GM12878 (cell line): ENCODE measurements at regions not wholly inside any gene's neighbourhood (a gene's known extent, or its start where the extent isn't known, plus 50 kb on each side); places are given as distances from the start of the nearest gene placed in this dataset.

Experiments used
- HDAC2 ChIP-seq: fragments of 200-600 bp; sonication (generic); IDR thresholded peaks from 2 replicates; pipeline ENCODE4 v1.6.1; 2017
- NBN ChIP-seq: fragments of 450-650 bp; IDR thresholded peaks from 2 replicates; pipeline ENCODE4 v1.6.1; 2016
- RBBP5 ChIP-seq: fragments of 200-600 bp; sonication (generic); conservative IDR thresholded peaks from 2 replicates; pipeline ENCODE4 v1.6.1; 2016
- SIN3A ChIP-seq: IDR thresholded peaks from 2 replicates; pipeline ENCODE4 v1.6.1; 2012; ENCODE audit warnings: low read depth, low read length, improper control_type of control experiment
- TF ChIP-seq, protein P1 (sequence below), 3 experiments: IDR thresholded peaks in 2 of 3; conservative IDR thresholded peaks in 1 of 3; 2 replicates each; pipeline ENCODE4 v1.5.1; 2011; ENCODE audit warnings: low read depth in 3 of 3, low read length in 3 of 3, mild to moderate bottlenecking in 3 of 3, control low read depth in 2 of 3, moderate library complexity in 2 of 3, inconsistent platforms in 1 of 3, mixed read lengths in 1 of 3; ENCODE audit not compliant: control insufficient read depth in 2 of 3, insufficient read depth in 1 of 3; ENCODE audit errors: extremely low read depth in 1 of 3
- TF ChIP-seq, protein P2 (sequence below): fragments of 450-650 bp; formaldehyde crosslinking; IDR thresholded peaks from 2 replicates; pipeline ENCODE4 v1.4.0; 2022; ENCODE audit warnings: mild to moderate bottlenecking, moderate library complexity
- TF ChIP-seq, protein P3 (sequence below): IDR thresholded peaks from 2 replicates; pipeline ENCODE4 v1.6.1; 2011; ENCODE audit warnings: borderline replicate concordance, low read depth, mild to moderate bottlenecking, moderate library complexity, mixed read lengths, low read length; ENCODE audit not compliant: insufficient read depth; ENCODE audit errors: extremely low read length

DNA sequence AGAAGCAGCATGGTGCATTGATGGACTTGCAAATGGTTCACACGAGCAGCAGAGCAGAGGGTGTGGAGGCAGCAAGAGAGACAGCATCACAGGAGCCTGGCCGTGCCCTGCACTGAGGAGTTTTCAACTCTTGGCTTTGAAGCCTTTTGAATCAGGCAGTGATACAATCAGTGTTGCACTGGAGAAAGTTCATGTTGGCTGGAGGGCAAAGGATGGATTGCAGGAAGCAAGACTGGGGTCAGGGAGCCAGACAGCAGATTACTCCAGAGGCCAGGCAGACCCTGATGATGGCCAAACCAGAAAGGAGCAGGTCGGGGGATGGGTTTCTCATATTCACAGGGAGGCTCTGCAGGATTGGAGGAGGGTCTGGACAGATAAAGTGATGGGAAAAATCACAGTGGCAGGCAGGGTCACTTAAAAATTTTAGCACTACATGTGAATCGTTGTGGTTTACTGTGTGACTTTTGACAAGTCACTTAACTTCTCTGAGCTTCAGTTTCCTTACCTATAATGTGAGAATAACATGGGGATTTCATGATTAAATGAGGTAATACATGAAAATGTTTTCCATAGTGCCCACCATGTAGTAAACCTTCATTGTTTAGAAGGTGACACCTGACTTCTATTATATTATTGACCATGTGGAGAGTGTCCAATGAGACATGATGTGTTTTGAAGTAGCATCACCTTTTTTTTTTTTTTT is 125.3 kb downstream of the SALL1 start (continued):
- TF ChIP-seq NBN = no peak
- TF ChIP-seq, protein P1, sequence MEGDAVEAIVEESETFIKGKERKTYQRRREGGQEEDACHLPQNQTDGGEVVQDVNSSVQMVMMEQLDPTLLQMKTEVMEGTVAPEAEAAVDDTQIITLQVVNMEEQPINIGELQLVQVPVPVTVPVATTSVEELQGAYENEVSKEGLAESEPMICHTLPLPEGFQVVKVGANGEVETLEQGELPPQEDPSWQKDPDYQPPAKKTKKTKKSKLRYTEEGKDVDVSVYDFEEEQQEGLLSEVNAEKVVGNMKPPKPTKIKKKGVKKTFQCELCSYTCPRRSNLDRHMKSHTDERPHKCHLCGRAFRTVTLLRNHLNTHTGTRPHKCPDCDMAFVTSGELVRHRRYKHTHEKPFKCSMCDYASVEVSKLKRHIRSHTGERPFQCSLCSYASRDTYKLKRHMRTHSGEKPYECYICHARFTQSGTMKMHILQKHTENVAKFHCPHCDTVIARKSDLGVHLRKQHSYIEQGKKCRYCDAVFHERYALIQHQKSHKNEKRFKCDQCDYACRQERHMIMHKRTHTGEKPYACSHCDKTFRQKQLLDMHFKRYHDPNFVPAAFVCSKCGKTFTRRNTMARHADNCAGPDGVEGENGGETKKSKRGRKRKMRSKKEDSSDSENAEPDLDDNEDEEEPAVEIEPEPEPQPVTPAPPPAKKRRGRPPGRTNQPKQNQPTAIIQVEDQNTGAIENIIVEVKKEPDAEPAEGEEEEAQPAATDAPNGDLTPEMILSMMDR (IDR thresholded peaks at IDR 0.05 in 2 of 3, conservative IDR thresholded peaks at IDR 0.05 in 1 of 3; ENCODE audit: control insufficient read depth in 2 of 3, extremely low read depth in 1 of 3, insufficient read depth in 1 of 3, low read depth in 3 of 3, low read length in 3 of 3) = no peak
- no peak for TF ChIP-seq SIN3A
- TF ChIP-seq, protein P2, sequence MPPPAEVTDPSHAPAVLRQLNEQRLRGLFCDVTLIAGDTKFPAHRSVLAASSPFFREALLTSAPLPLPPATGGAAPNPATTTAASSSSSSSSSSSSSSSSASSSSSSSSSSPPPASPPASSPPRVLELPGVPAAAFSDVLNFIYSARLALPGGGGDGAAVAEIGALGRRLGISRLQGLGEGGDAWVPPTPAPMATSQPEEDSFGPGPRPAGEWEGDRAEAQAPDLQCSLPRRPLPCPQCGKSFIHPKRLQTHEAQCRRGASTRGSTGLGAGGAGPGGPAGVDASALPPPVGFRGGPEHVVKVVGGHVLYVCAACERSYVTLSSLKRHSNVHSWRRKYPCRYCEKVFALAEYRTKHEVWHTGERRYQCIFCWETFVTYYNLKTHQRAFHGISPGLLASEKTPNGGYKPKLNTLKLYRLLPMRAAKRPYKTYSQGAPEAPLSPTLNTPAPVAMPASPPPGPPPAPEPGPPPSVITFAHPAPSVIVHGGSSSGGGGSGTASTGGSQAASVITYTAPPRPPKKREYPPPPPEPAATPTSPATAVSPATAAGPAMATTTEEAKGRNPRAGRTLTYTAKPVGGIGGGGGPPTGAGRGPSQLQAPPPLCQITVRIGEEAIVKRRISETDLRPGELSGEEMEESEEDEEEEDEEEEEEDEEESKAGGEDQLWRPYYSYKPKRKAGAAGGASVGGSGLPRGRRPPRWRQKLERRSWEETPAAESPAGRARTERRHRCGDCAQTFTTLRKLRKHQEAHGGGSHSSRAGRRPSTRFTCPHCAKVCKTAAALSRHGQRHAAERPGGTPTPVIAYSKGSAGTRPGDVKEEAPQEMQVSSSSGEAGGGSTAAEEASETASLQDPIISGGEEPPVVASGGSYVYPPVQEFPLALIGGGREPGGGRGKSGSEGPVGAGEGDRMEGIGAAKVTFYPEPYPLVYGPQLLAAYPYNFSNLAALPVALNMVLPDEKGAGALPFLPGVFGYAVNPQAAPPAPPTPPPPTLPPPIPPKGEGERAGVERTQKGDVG (CRISPR knock-in tag) = no peak
- no peak for TF ChIP-seq RBBP5
- no peak for TF ChIP-seq HDAC2
- TF ChIP-seq, protein P3, sequence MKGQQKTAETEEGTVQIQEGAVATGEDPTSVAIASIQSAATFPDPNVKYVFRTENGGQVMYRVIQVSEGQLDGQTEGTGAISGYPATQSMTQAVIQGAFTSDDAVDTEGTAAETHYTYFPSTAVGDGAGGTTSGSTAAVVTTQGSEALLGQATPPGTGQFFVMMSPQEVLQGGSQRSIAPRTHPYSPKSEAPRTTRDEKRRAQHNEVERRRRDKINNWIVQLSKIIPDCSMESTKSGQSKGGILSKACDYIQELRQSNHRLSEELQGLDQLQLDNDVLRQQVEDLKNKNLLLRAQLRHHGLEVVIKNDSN = no peak
